MG63 (cell line): ENCODE measurements at regions not wholly inside any gene's neighbourhood (a gene's known extent, or its start where the extent isn't known, plus 50 kb on each side); places are given as distances from the start of the nearest gene placed in this dataset.
"Not testable (repeated sequence)": the region's sequence is repeated elsewhere in the genome, so short reads cannot be mapped to it uniquely, and the experiment has no call there.

Source experiments
- DNase-seq: peaks from one replicate; pipeline ENCODE4 v3.0.0-alpha.2; 2020
- H3K27me3 ChIP-seq: fragments of 250-450 bp; sonication (Bioruptor Pico); 2 replicates; pipeline ENCODE4 v1.5.1; 2020; ENCODE audit warnings: mild to moderate bottlenecking, moderate library complexity
- H3K36me3 ChIP-seq: fragments of 250-450 bp; sonication (Bioruptor Pico); 2 replicates; pipeline ENCODE4 v1.5.1; 2020; ENCODE audit warnings: mild to moderate bottlenecking, moderate library complexity
- H3K4me3 ChIP-seq: fragments of 250-450 bp; sonication (Bioruptor Pico); 2 replicates; pipeline ENCODE4 v1.5.1; 2020; ENCODE audit warnings: mild to moderate bottlenecking, moderate library complexity
- H3K9me3 ChIP-seq: fragments of 250-450 bp; sonication (Bioruptor Pico); 2 replicates; pipeline ENCODE4 v1.5.1; 2020; ENCODE audit warnings: mild to moderate bottlenecking, moderate library complexity

GRCh38 chr2:143847257-143847656 lies 672.7 kb downstream of the ZEB2 start:
- no peak for DNase-seq
- Histone ChIP-seq H3K36me3 (no peaks in the 10 kb centered on the region), H3K9me3 (no peaks in the 10 kb centered on the region), H3K4me3 (no peak overlapping the region), H3K27me3 (no peaks in the 10 kb centered on the region)

GRCh38 chr2:143844986-143845385 lies 674.9 kb downstream of the ZEB2 start:
- no peaks in the 10 kb centered on the region for H3K36me3 ChIP-seq
- no peak overlapping the region for H3K4me3 ChIP-seq
- no peaks in the 10 kb centered on the region for H3K9me3 ChIP-seq
- H3K27me3 ChIP-seq, result no peaks in the 10 kb centered on the region
- no peak for DNase-seq

GRCh38 chr2:143843686-143844085 lies 676.2 kb downstream of the ZEB2 start:
- Histone ChIP-seq H3K36me3 (no peaks in the 10 kb centered on the region), H3K9me3 (no peaks in the 10 kb centered on the region), H3K4me3 (no peak overlapping the region), H3K27me3 (no peaks in the 10 kb centered on the region)
- no peak for DNase-seq

- DNase-seq, result no peak
- Histone ChIP-seq H3K9me3 (no peaks in the 10 kb centered on the region), H3K4me3 (no peak overlapping the region), H3K27me3 (no peaks in the 10 kb centered on the region), H3K36me3 (no peaks in the 10 kb centered on the region)
Measured at GRCh38 chr2:143842836-143843235, 677.1 kb downstream of the ZEB2 start.

GRCh38 chr2:143841935-143842334 lies 678.0 kb downstream of the ZEB2 start:
- H3K27me3 ChIP-seq, result no peaks in the 10 kb centered on the region
- H3K4me3 ChIP-seq, result no peak overlapping the region
- DNase-seq, result no peak
- H3K9me3 ChIP-seq, result no peaks in the 10 kb centered on the region
- H3K36me3 ChIP-seq, result no peaks in the 10 kb centered on the region

- no peaks in the 10 kb centered on the region for H3K9me3 ChIP-seq
- H3K36me3 ChIP-seq, result no peaks in the 10 kb centered on the region
- no peak overlapping the region for H3K4me3 ChIP-seq
- no peaks in the 10 kb centered on the region for H3K27me3 ChIP-seq
- no peak for DNase-seq
Measured at GRCh38 chr2:143840601-143841000, 679.3 kb downstream of the ZEB2 start.

GRCh38 chr2:143840194-143840593 lies 679.7 kb downstream of the ZEB2 start:
- no peak overlapping the region for H3K4me3 ChIP-seq
- no peaks in the 10 kb centered on the region for H3K27me3 ChIP-seq
- H3K9me3 ChIP-seq, result no peaks in the 10 kb centered on the region
- no peaks in the 10 kb centered on the region for H3K36me3 ChIP-seq
- no peak for DNase-seq

GRCh38 chr2:143839456-143839855 lies 680.5 kb downstream of the ZEB2 start:
- DNase-seq, result no peak
- H3K4me3 ChIP-seq, result no peak overlapping the region
- H3K9me3 ChIP-seq, result no peaks in the 10 kb centered on the region
- no peaks in the 10 kb centered on the region for H3K27me3 ChIP-seq
- H3K36me3 ChIP-seq, result no peaks in the 10 kb centered on the region

- not testable (repeated sequence) for H3K36me3 ChIP-seq, H3K4me3 ChIP-seq, DNase-seq
Measured at GRCh38 chr2:143837055-143837454, 682.9 kb downstream of the ZEB2 start.

GRCh38 chr2:143835481-143835880 lies 684.4 kb downstream of the ZEB2 start:
- H3K36me3 ChIP-seq, result no peaks in the 10 kb centered on the region
- no peaks in the 10 kb centered on the region for H3K27me3 ChIP-seq
- no peaks in the 10 kb centered on the region for H3K9me3 ChIP-seq
- no peak overlapping the region for H3K4me3 ChIP-seq
- no peak for DNase-seq

More at GRCh38 chr2:143837055-143837454, 682.9 kb downstream of the ZEB2 start:
- H3K27me3 ChIP-seq, H3K9me3 ChIP-seq: not testable (repeated sequence)

- no peaks in the 10 kb centered on the region for H3K36me3 ChIP-seq
- H3K4me3 ChIP-seq, result no peak overlapping the region
- no peaks in the 10 kb centered on the region for H3K9me3 ChIP-seq
- no peak for DNase-seq
- no peaks in the 10 kb centered on the region for H3K27me3 ChIP-seq
Measured at GRCh38 chr2:143833015-143833660, 686.8 kb downstream of the ZEB2 start.

- H3K4me3 ChIP-seq, result no peak overlapping the region
- DNase-seq, result no peak
- H3K27me3 ChIP-seq, result no peaks in the 10 kb centered on the region
- H3K9me3 ChIP-seq, result no peaks in the 10 kb centered on the region
- H3K36me3 ChIP-seq, result no peaks in the 10 kb centered on the region
Measured at GRCh38 chr2:143830476-143830875, 689.4 kb downstream of the ZEB2 start.

GRCh38 chr2:143828763-143829537 lies 691.0 kb downstream of the ZEB2 start:
- Histone ChIP-seq H3K9me3 (no peaks in the 10 kb centered on the region), H3K27me3 (no peaks in the 10 kb centered on the region), H3K4me3 (no peak overlapping the region), H3K36me3 (no peaks in the 10 kb centered on the region)
- DNase-seq, result no peak

- Histone ChIP-seq H3K9me3 (no peaks in the 10 kb centered on the region), H3K27me3 (no peaks in the 10 kb centered on the region), H3K4me3 (no peak overlapping the region), H3K36me3 (no peaks in the 10 kb centered on the region)
- DNase-seq, result no peak
Measured at GRCh38 chr2:143824791-143825190, 695.1 kb downstream of the ZEB2 start.

- no peaks in the 10 kb centered on the region for H3K9me3 ChIP-seq
- H3K36me3 ChIP-seq, result no peaks in the 10 kb centered on the region
- no peak overlapping the region for H3K4me3 ChIP-seq
- no peak for DNase-seq
- no peaks in the 10 kb centered on the region for H3K27me3 ChIP-seq
Measured at GRCh38 chr2:143823876-143824275, 694.7 kb downstream of the ARHGAP15 start.

- no peaks in the 10 kb centered on the region for H3K36me3 ChIP-seq
- H3K4me3 ChIP-seq, result no peak overlapping the region
- H3K27me3 ChIP-seq, result no peaks in the 10 kb centered on the region
- DNase-seq, result no peak
- no peaks in the 10 kb centered on the region for H3K9me3 ChIP-seq
Measured at GRCh38 chr2:143823296-143823695, 694.1 kb downstream of the ARHGAP15 start.

GRCh38 chr2:143822736-143823135 lies 693.5 kb downstream of the ARHGAP15 start:
- H3K27me3 ChIP-seq, result no peaks in the 10 kb centered on the region
- H3K9me3 ChIP-seq, result no peaks in the 10 kb centered on the region
- H3K36me3 ChIP-seq, result no peaks in the 10 kb centered on the region
- H3K4me3 ChIP-seq, result no peak overlapping the region
- no peak for DNase-seq

GRCh38 chr2:143819764-143820163 lies 690.5 kb downstream of the ARHGAP15 start:
- DNase-seq, result no peak
- H3K9me3 ChIP-seq, result no peaks in the 10 kb centered on the region

More at GRCh38 chr2:143819764-143820163, 690.5 kb downstream of the ARHGAP15 start:
- H3K27me3 ChIP-seq, result no peaks in the 10 kb centered on the region
- H3K4me3 ChIP-seq, result peak overlapping the region; percentile 18
- no peaks in the 10 kb centered on the region for H3K36me3 ChIP-seq
